MM.1S (cell line): ENCODE measurements at regions not wholly inside any gene's neighbourhood (a gene's known extent, or its start where the extent isn't known, plus 50 kb on each side); places are given as distances from the start of the nearest gene placed in this dataset.
"Not testable (repeated sequence)": the region's sequence is repeated elsewhere in the genome, so short reads cannot be mapped to it uniquely, and the experiment has no call there.

Experiments
- DNase-seq: peaks from one replicate; pipeline ENCODE4 v3.0.0-alpha.2; 2015
- H2AFZ ChIP-seq: fragments of 300-600 bp; sonication (generic); 2 replicates; pipeline ENCODE4 v1.6.0; 2016; ENCODE audit warnings: antibody characterized with exemption, low read length
- H3F3A ChIP-seq: fragments of 300-600 bp; sonication (generic); 2 replicates; pipeline ENCODE4 v1.6.1; 2016; ENCODE audit warnings: mild to moderate bottlenecking, antibody characterized with exemption, low read length, moderate library complexity, mixed read lengths; ENCODE audit not compliant: insufficient read depth
- H3K27ac ChIP-seq: fragments of 300-600 bp; sonication (generic); 2 replicates; pipeline ENCODE4 v1.5.1; 2016; ENCODE audit warnings: mild to moderate bottlenecking, low read length
- H3K27me3 ChIP-seq: fragments of 300-600 bp; sonication (generic); replicated peaks from 2 replicates; pipeline ENCODE4 v1.6.0; 2016; ENCODE audit warnings: low read length; ENCODE audit not compliant: insufficient read depth
- H3K36me3 ChIP-seq: fragments of 300-600 bp; sonication (generic); replicated peaks from 2 replicates; pipeline ENCODE4 v1.6.1; 2016; ENCODE audit warnings: mild to moderate bottlenecking, low read length, mixed read lengths; ENCODE audit not compliant: insufficient read depth
- H3K4me1 ChIP-seq: fragments of 300-600 bp; sonication (generic); 2 replicates; pipeline ENCODE4 v1.6.1; 2016; ENCODE audit warnings: low read length, mixed read lengths
- H3K4me2 ChIP-seq: fragments of 300-600 bp; sonication (generic); 2 replicates; pipeline ENCODE4 v1.6.0; 2016; ENCODE audit warnings: low read depth, low read length
- H3K4me3 ChIP-seq: fragments of 300-600 bp; sonication (generic); 2 replicates; pipeline ENCODE4 v1.5.1; 2016; ENCODE audit warnings: low read length, mixed read lengths
- H3K79me2 ChIP-seq: fragments of 300-600 bp; sonication (generic); 2 replicates; pipeline ENCODE4 v1.6.1; 2016; ENCODE audit warnings: mixed run types, low read length, mixed read lengths
- H3K9ac ChIP-seq: fragments of 300-600 bp; sonication (generic); 2 replicates; pipeline ENCODE4 v1.6.1; 2016; ENCODE audit warnings: low read length, mixed read lengths
- H3K9me2 ChIP-seq: fragments of 300-600 bp; sonication (generic); replicated peaks from 2 replicates; pipeline ENCODE4 v1.6.1; 2016; ENCODE audit warnings: mild to moderate bottlenecking, low read length, mixed read lengths; ENCODE audit not compliant: insufficient read depth
- H3K9me3 ChIP-seq: fragments of 300-600 bp; sonication (generic); replicated peaks from 2 replicates; pipeline ENCODE4 v1.6.1; 2016; ENCODE audit warnings: mild to moderate bottlenecking, low read length, mixed read lengths; ENCODE audit not compliant: insufficient read depth
- H4K20me1 ChIP-seq: fragments of 300-600 bp; sonication (generic); 2 replicates; pipeline ENCODE4 v1.6.1; 2016; ENCODE audit warnings: mild to moderate bottlenecking, low read length, moderate library complexity, mixed read lengths; ENCODE audit not compliant: insufficient read depth
- CTCF ChIP-seq: fragments of 300-600 bp; sonication (generic); IDR thresholded peaks from 2 replicates; pipeline ENCODE4 v1.5.1; 2016; ENCODE audit warnings: antibody characterized with exemption, low read length, mixed read lengths
- EZH2 ChIP-seq: fragments of 300-600 bp; sonication (generic); optimal IDR thresholded peaks from 2 replicates; pipeline ENCODE3; 2017; ENCODE audit warnings: low read depth, mild to moderate bottlenecking, antibody characterized with exemption, low read length, mixed read lengths
- EZH2phosphoT487 ChIP-seq: fragments of 300-600 bp; sonication (generic); IDR thresholded peaks from 2 replicates; pipeline ENCODE4 v1.6.1; 2018; ENCODE audit warnings: antibody characterized with exemption, low read length

DNA sequence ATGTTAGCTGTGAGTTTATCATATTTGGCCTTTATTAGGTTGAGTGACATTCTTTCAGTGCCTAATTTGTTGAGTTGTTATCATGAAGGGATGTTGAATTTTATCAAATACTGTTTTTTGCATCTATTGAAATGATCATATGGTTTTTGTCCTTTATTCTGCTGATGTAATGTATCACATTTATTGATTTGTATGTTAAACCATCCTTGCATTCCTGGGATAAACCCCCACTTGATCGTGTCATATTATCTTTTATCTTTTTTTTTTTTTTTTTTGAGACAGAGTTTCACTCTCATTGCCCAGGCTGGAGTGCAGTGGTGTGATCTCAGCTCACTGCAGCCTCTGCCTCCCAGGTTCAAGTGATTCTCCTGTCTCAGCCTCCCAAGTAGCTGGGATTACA is 51.9 kb upstream of the MFGE8 start:
- not testable (repeated sequence) for H3K36me3 ChIP-seq, H3K4me2 ChIP-seq, DNase-seq, H3K9ac ChIP-seq, H3K27me3 ChIP-seq, H3K4me1 ChIP-seq, H3K9me3 ChIP-seq, H2AFZ ChIP-seq, H3K79me2 ChIP-seq, H3K27ac ChIP-seq, H4K20me1 ChIP-seq, H3K9me2 ChIP-seq, H3K4me3 ChIP-seq, H3F3A ChIP-seq

DNA sequence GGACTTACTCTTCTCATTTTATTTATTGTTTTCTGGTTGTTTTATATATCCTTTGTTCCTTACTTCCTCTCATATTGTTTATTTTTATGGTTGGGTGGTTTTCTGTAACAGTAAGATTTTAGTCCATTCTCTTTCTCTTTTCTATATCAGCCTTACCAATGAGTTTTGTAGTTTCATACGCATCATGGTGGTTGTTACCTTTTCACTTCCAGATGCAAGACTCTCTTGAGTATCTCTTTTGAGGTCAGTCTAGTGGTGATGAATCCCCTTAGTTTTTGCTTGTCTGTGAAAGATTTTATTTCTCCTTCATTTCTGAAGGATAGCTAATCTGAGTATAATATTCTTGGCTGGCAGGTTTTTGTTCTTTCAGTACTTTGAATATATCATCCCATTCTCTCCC is 57.1 kb upstream of the MFGE8 start:
- H3K9me3 ChIP-seq: no peaks in the 10 kb centered on the region
- H3K36me3 ChIP-seq: no peaks in the 10 kb centered on the region

DNA sequence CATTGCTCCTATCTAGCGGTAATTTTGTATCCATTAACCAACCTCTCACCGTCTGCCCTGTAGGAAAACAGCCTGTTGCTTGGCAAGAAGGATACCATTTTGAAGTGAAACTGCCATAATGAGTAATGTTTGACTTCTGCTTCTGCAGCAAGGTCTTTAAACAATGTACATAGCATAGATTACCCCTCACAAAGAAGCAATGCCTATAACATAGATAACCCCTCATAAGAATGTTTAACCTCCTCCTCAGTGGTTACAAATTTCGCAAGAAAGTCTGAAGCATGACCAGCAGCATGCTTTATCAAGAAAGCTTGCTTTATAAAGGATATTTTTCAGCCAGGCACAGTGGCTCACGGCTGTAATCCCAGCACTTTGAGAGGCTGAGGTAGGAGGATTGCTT is 61.2 kb upstream of the MFGE8 start:
- Histone ChIP-seq H3K27ac (no peak overlapping the region), H3K36me3 (no peaks in the 10 kb centered on the region), H3K27me3 (no peaks in the 10 kb centered on the region), H3K4me1 (no peaks in the 10 kb centered on the region), H3K4me3 (no peak overlapping the region), H4K20me1 (no peaks in the 10 kb centered on the region), H3K9me3 (no peaks in the 10 kb centered on the region), H2AFZ (no peak overlapping the region), H3K9me2 (no peaks in the 10 kb centered on the region), H3K79me2 (no peaks in the 10 kb centered on the region), H3K9ac (no peak overlapping the region), H3F3A (no peaks in the 10 kb centered on the region), H3K4me2 (no peak overlapping the region)
- DNase-seq: no peak
- no peak for TF ChIP-seq CTCF
- TF ChIP-seq EZH2: no peak
- no peak for TF ChIP-seq EZH2phosphoT487

More for the DNA sequence above, 57.1 kb upstream of the MFGE8 start:
- TF ChIP-seq CTCF: no peak
- TF ChIP-seq EZH2phosphoT487: no peak
- Histone ChIP-seq H3F3A (no peaks in the 10 kb centered on the region), H3K27me3 (no peaks in the 10 kb centered on the region; the same call in 1 of the 2 replicates), H3K27ac (no peak overlapping the region), H3K9ac (no peak overlapping the region), H3K4me1 (no peaks in the 10 kb centered on the region), H3K4me3 (no peak overlapping the region), H4K20me1 (no peaks in the 10 kb centered on the region), H3K9me2 (no peaks in the 10 kb centered on the region), H3K4me2 (no peak overlapping the region), H3K79me2 (no peaks in the 10 kb centered on the region), H2AFZ (no peak overlapping the region)
- no peak for DNase-seq

DNA sequence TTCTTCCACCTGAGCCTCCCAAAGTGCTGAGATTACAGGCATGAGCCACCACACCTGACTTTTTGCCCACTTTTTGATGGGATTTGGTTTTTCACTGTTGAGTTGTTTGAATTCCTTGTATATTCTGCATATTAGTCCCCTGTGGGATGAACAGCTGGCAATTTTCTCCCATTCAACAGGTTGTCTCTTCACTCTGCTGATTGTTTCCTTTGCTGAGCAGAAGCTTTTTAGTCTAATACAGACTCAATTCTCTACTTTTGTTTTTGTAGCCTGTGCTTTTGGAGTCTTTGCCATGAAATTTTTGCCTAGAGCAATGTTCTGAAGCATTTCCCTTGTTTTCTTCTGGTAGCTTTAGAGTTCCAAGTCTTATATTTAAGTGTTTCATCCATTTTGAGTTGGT is 62.7 kb upstream of the MFGE8 start:
- H3K36me3 ChIP-seq: no peaks in the 10 kb centered on the region
- no peaks in the 10 kb centered on the region for H3K79me2 ChIP-seq
- no peak overlapping the region for H2AFZ ChIP-seq
- H3K27ac ChIP-seq: no peak overlapping the region
- H3K4me2 ChIP-seq: no peak overlapping the region
- H3K4me3 ChIP-seq: no peak overlapping the region
- H3F3A ChIP-seq: no peaks in the 10 kb centered on the region
- no peaks in the 10 kb centered on the region for H3K9me3 ChIP-seq
- H4K20me1 ChIP-seq: no peaks in the 10 kb centered on the region
- no peak overlapping the region for H3K9ac ChIP-seq
- no peaks in the 10 kb centered on the region for H3K4me1 ChIP-seq
- TF ChIP-seq CTCF: no peak
- TF ChIP-seq EZH2: no peak
- no peak for TF ChIP-seq EZH2phosphoT487
- no peak for DNase-seq
- no peaks in the 10 kb centered on the region for H3K9me2 ChIP-seq
- no peaks in the 10 kb centered on the region for H3K27me3 ChIP-seq
